8988T (cell line): ENCODE measurements at regions not wholly inside any gene's neighbourhood (a gene's known extent, or its start where the extent isn't known, plus 50 kb on each side); places are given as distances from the start of the nearest gene placed in this dataset.

Experiments used
- DNase-seq: peaks from one replicate; pipeline ENCODE4 v3.0.0; 2011

DNA sequence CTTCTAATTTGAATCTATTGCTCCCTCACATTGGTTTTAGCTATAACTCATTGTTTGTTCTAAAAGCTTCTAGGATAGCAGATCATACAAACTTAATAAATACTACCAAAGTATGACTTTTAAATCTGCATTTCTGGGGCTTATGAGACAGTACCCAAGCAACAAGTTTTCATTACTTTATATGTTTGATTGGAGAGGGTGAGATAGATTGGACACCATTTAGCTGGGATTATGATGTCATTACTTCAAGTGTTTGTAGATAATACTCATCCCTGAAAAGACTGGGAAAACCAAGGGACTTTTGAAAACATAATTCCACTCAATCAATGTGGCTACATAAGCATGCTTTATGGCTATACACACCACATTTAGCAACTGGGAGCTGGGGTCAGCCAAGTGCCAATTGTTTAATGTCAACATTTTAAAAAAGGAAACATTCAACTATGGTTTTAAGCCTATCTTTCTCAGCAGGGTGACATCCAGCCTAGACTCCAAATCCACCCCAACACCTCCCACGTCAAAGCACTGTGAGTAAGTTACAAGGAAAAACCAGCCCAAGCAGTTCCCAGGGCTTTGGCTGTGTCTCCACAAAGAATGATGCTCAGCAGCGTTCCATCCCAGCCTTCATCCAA lies 119.9 kb downstream of the ETAA1 start:
- DNase-seq: no peak

DNA sequence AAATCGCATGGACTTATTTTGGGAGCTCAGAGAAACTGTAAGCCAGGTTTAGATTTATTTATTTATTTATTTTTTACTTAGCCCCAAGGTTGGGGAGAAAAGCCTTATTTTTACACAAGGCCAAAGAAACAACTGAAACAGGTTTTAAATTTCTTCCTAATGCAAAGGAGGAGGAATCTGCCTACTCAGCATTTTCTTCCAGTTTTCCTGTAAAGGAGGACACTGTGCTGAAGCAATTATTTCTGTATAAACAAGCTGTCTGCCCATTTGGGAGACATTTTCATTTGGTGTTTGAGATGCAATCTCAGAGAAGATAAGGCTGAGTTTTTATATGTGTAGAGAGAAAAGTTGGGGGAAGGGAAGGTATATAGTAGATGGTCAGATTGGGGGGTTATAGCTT lies 125.0 kb downstream of the ETAA1 start:
- DNase-seq: no peak

DNA sequence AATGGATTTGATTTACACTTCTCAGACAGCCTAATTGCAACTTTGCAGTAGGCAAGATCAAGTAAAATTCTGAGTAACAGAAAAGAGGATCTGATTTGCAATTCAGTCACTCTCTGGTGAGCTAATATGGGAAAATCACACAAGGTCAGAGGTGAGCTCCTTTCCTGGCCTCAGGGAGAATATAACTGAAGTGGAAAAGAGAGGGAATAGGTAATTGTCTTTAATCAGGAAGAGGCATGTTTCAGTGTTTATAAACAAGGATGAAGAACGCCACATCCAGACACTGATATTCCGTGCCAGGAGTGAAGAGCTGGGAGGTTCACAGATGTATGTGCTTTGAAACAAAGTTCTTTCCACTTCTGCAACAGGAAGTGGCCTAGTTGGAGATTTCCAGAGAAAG lies 127.1 kb downstream of the ETAA1 start:
- DNase-seq: no peak

DNA sequence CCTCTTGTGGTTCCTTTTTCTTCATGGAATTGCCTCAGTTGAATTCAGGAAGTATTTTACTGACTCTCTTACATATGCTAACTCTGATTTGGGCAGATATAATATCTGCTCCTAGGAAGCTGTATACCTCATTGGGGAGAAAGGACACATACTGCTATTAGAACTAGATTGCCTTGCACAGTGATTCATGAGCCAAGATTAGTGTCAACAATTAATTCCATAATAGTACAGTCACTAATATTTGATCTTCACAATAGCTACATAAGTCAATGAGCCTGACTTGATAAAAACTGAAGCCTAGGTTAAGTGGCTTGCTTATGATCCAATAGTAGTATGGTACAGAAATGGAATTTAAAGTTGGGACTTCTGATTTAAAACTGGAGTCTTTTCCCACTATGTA lies 127.6 kb downstream of the ETAA1 start:
- DNase-seq: no peak

DNA sequence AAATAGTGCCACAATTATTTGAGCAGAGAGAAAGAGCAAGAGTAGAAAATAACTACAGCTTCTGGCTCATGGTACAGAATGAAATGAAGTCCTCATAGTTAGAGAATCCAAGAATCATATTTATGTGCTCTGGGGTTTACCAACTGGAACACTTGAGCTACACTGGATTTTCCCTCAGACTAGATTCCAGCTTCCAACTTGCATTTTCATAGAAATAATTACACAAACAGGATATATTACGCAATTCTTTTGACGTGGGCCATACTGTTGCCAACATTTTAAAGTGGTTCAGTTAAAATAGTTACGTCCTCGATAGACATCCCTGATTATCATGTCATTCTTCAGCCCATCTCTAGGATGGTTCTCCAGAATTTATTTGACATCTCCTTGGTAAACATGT lies 129.2 kb downstream of the ETAA1 start:
- DNase-seq: no peak

DNA sequence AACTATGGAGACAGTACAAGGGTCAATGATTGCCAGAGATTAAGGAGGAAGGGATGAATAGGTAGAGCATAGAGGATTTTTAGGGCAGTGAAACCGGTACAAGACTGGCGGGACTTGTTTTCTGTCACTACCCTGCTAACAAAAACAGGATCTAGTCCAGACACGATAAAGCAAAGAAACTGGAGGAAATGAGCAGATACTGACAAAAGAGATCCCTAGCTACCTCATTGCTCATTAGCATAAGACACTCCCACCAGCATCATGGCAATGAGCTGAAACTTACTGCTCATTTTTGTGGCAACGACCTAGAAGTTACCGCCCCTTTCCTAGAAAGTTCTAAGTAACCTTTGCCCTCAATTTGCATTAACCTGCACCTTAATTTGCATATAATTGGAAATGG lies 131.2 kb downstream of the ETAA1 start:
- DNase-seq: no peak

DNA sequence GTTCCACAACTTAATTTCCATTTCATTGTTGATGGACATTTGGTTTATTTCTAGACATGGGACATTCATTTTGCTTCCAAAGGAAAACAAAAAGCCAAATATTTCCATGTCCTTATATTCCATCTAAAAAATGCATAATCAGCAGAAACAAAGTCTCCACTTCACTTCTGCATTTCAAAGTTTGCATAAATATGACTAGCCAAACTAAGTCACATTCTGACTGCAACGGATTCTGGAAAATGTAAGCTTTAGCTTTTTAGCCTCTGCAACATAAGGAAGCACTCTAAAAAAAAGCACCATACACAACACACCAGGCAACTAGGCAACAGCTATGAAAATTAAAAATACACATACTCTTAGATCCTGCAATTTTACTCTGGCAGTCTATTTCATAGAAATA lies 135.3 kb downstream of the ETAA1 start:
- DNase-seq: no peak

DNA sequence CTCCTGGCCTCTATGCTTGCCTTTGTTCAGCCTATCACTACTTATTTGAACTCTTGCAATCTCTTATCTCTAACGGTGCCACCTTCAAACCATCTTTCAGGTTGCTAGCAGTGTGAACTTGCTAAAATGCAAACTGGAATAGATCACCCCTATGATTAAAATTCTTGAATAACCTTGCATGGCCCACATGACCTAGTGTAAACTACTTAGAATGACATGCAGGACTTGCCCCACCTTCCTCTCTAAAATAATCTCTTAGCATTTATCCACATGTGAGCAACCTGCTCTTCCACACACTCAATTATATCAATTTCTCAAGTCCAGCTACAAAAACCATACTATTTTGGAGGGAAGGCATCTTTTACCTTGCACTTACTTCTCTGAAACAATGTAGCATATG lies 137.6 kb downstream of the ETAA1 start:
- no peak for DNase-seq

DNA sequence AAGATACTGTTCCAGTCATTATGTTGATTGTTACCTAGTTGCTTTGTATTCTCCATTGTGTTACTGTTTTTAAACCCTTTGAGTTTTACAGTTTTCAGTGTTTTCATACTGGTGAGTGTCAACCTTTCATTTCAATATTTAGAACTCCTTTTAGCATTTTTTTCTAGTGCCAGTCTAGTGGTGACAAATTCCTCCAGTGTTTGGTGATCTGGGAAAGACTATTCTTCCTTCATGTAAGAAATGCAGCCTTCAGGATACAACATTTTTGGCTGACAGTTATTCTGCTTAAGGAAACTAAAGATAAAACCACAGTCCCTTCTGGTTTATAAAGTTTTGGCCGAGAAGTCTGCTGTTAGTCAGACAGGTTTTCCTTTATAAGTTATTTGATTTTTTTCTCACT lies 143.8 kb downstream of the ETAA1 start:
- no peak for DNase-seq

DNA sequence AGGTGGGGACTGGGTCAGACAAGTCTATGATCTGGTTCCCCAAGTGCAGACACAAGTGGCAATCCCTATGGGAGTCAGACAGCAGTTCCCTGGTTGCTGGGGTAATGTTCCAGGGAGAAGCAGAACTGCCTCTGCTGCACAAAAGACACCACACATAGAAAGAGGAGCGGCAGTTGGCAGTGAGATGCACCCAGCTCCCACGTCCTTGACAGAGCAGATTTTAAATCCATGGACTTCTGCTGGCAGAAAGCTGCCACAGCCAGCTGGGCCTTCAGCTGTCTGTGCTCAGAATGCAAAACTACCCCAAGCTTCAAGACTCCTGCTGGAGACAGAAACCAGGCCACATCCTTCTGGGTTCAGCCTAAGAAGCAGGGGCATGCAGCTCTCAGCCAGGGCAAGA lies 147.2 kb downstream of the ETAA1 start:
- no peak for DNase-seq

DNA sequence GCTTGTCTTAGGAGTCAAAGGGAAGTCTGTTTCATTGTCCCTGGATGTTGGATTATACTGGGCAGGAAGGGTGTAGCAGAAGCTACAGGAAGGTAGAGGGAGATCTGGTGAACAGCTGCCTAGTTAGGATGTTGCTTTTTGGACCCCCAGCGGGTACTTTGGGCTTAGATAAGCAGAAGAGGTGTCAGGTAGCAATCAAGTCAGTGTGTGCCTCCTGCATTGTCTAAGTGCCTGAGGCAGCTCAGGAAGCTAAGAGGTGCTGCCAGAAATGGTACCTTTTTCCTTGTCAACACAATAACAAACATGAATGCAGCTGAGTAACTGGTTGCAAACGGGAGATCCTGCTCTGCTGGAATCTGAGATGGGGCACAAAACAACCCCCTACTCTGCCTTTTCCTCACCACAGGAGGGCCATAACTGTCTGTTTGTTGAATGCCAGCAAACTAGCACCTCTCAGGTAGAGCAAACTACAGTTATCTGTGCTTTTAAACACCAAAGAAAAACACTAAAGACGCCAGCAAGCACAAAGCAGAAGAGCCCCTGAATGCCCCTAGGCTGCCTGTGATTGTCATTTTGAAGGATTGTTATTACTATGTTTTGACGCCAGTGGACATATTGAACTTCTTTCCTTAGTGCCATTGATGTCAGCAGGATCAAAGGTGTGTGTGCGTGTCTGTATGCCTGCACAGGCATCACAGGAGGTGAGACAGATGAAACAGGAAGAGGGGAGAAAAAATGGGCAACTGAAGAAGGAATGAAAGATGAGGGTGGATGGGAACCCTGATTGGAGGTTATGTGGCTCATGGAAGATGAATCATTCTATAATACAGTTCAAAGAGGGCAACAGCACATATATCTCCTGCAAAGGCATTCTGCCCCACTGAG lies 151.4 kb downstream of the ETAA1 start:
- no peak for DNase-seq

DNA sequence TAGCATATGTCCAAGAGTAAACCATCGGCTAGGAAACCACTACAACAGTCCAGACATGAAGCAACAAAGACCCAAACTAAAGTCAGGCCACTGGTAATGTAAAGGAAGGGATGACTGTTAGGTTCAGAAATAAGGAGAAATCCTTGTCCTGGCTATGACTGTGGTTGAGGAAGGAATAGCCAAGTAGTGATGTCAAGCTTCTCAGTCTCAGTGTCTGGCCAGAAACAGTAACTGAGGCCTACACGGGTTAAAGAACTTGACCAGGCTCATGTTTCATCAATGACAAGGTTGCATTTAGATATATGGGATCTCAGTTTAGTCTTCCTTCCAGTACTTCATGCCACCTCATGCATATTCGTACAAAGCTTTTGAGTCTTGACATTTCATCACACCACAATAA lies 162.0 kb downstream of the ETAA1 start:
- DNase-seq: no peak

DNA sequence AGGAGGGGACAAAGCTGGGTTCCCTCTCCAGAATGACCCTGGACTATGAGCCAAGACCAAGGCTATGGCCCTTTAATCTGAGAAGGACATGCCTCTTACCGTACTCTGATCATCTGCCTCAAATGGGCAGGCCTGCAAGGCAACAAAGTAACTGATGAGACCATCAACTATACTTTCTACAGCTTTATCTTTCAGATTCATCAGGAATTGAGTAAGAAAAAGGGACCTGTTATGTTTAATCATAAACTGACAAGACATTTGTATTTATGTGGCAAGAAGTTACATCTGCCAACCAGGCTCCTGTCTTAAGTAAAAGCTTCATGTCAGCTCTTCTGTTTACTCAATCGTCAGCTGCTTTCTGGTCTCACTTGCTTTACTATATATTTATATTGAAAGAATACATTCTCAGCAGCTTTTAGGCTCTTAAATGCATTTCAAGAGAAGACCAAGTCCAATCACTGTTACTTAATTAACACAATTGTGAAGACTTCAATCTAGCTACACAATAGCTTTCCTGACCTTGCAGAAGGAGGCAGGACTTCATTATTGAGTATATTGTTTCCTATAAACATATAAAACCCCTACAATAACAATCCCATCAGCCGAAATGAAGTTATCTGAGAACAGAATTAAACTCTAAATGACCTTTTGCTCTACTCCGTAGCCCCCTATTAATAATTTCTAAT lies 163.8 kb downstream of the ETAA1 start:
- no peak for DNase-seq

DNA sequence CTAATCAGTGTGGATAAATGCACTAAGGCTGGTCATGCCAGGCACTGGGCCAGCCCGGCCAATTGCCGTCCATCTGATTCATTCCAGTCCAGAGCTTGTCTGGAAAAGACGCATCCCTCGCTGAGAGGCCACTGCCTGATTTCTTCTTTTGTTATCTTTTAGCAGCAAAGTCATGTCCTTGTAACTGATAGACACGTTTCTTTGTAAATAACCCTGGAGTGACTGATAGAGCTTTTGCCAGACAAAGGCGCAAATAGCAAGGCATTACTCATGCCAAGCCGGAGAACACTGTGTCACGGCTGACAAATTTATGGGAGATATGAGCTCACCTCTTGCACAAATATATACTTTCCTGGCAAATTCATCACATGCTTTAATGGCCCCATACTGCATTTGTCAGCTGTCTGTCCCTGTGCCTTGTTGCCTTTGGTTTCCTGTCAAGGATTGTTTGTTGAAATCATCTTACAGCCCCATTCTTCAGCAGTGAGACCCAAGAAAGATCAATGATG lies 164.4 kb downstream of the ETAA1 start:
- no peak for DNase-seq

DNA sequence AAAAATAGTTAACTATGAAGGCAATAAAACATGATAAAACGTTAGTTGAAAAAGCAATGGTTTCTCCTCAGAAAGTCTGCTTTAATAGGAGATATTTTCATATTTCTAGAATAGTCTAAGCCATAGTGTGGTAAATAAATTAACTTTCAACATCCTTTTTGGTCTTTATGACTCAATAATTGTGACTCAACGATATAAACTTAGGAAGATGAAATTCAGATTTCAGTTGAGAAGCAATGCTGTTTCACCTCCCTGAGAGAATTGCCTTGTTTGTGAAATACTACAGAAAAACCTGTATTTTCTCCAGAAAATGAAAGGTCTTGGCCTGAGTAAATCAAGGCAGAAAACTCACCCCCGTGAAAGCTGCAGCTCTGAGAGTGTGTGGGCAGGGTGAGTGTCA lies 166.9 kb downstream of the ETAA1 start:
- no peak for DNase-seq

DNA sequence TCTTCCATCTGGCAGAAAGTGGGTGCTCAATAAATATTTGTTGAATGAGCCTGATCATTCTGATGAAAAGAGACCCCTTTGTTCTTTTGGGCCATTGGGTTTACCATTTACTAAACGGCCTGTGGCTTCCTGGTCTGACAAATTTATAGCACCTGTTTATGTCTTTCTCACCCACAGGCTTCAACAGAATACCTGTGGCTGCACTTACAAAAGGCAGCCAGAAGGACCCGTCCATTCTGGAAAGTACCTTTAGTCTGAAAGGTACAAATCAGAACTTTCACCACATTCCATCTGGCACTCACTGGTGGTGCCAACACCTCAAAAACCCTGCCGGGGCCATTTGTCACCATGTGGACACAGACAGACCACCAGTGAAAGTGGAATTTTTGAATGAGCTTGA lies 167.5 kb downstream of the ETAA1 start:
- no peak for DNase-seq

DNA sequence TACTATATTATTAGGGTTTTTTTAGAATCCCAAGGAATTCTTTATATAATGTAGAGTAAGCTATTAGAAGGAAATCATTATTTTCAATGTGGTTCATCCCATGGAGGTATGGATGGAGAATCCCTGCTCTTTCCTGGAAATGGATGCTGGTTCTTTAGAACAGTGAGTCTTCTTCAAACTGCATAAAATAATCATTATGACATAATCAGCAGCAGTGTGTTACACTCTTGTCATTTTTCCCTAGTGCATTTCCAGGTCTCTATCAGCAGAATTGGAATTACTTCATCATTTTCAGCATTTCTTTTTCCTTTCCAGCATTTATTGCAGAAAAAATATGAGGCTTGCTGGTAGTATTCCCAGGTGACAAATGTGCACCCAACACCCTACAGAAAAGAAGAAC lies 168.1 kb downstream of the ETAA1 start:
- DNase-seq: no peak

DNA sequence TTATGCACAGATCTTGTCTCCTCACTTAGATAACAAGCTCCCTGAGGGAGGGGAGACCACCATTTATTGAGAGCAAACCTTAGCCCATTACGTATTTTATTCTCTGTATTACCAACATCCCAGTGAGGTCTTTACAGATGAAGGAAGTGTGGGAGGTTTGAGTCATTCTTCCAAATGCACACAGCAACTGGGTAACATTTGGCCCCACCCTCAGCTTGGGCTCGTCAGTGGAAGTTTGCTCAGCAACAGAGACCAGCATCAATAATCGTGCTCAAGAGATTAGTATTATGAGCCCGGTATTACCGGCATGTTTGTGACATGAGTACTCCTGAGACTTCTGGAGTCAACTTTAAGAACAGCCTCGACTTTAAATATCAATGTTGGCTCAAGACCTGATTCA lies 168.6 kb downstream of the ETAA1 start:
- DNase-seq: no peak

DNA sequence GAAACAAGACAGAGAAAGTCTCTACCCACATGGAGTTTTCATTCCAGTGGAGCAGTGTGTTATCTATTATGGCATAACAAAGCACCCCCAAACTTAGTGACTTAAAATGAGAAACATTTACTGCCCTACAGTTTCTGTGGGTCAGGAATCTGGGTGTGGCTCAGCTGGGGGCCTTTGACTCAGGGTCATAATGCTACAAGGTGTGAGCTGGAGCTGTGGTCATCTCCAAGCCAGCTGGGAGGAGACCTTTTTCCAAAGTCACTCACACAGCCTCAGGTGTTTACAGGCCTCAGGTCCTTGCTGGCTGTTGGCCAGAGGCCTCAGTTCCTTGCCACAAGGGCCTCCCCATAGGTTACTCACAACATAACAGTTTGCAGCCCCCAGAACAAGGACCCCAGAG lies 169.2 kb downstream of the ETAA1 start:
- no peak for DNase-seq

DNA sequence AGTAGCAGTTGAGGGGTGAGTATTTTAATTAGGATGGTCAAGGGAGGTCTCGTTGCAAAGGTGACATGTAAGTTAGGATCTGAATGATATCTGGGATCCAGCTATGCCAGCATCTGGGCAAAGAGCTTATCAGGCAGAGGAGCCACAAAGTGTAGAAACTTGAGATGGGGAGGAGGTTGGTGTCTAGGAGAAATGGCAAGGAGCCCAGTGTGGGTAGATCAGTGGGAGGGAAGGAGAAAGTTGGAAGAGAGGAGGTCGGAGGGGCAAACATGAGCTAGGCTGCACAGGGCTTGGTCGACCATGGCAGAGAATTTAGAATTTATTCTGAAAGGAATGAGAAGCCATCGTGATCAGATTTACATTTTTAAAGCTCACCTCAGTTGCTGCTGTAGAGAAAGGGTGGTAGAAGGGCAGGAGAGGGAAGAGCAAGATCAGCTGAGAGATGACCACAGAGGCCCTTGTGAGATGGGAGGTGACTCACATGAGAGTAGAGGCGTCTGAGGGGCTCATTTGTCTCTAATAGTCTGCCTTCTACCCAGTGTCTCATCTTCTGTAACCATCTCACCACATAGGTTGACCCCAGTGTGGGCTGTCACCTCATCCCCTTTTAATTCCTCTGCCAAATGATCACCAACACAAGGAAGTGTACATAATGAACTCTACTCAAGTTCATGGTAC lies 170.0 kb downstream of the ETAA1 start:
- no peak for DNase-seq

DNA sequence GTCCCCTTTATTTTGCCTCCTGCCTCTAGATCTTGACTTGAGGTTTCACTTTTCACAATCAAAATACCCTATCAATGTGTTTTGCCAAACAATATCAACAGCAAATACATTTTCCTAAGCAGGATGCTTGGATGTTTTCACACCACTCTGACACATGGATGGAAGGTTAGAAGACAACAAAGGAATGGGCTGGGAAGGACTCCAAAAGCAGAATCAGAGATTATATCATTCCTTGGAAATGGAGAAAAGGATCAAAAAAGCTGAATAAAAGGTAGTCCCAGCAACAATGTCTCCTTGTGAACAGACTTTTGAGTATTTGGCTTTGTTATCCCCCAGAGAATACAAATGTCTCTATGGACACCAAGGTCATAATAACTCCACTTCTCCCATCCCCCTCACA lies 170.8 kb downstream of the ETAA1 start:
- no peak for DNase-seq

DNA sequence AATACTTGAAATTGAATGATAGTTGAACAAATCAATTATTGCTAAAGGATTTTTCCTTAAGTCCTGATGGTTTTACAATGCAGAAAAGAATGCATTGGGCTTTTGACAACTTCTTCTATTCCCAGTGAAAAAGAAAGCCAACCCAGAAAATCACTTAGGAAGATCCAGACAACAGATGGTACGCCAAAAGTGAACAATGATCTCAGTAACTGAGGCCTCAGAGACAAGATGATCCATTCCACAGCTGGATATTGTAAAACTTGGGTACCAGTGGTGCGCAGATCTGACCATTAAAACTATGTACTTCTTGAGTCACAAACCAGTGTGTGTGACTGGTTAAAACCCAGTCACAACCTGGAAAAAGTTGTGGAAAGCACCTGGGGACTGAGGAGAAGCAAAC lies 173.5 kb downstream of the ETAA1 start:
- no peak for DNase-seq
